ENCODE measurements at regions not wholly inside any gene's neighbourhood (a gene's known extent, or its start where the extent isn't known, plus 50 kb on each side); places are given as distances from the start of the nearest gene placed in this dataset.

GRCh38 chr10:120688928-120689327, 162.2 kb upstream of the WDR11 start:
- TF ChIP-seq, protein P1, sequence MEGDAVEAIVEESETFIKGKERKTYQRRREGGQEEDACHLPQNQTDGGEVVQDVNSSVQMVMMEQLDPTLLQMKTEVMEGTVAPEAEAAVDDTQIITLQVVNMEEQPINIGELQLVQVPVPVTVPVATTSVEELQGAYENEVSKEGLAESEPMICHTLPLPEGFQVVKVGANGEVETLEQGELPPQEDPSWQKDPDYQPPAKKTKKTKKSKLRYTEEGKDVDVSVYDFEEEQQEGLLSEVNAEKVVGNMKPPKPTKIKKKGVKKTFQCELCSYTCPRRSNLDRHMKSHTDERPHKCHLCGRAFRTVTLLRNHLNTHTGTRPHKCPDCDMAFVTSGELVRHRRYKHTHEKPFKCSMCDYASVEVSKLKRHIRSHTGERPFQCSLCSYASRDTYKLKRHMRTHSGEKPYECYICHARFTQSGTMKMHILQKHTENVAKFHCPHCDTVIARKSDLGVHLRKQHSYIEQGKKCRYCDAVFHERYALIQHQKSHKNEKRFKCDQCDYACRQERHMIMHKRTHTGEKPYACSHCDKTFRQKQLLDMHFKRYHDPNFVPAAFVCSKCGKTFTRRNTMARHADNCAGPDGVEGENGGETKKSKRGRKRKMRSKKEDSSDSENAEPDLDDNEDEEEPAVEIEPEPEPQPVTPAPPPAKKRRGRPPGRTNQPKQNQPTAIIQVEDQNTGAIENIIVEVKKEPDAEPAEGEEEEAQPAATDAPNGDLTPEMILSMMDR (IDR thresholded peaks at IDR 0.05): no peak
- TF ChIP-seq POLR2A (IDR thresholded peaks at IDR 0.05): no peak

All from right lobe of liver (tissue), 4 donors.